CD4-positive, alpha-beta T cell treated with Interleukin-21 for 1 hour (primary cell): ENCODE measurements at regions not wholly inside any gene's neighbourhood (a gene's known extent, or its start where the extent isn't known, plus 50 kb on each side); places are given as distances from the start of the nearest gene placed in this dataset.

Experiments used
- DNase-seq: peaks from one replicate; pipeline ENCODE4 v3.0.0-alpha.2; 2020

- DNase-seq, result no peak
Measured at GRCh38 chr19:46911456-46911855, 50.7 kb downstream of the ARHGAP35 start.

- DNase-seq, result no peak
Measured at GRCh38 chr19:46913198-46913851, 52.5 kb downstream of the ARHGAP35 start.

GRCh38 chr19:46913852-46914430, 53.1 kb downstream of the ARHGAP35 start:
- DNase-seq, result peak; percentile 17

GRCh38 chr19:46915386-46915785, 54.6 kb downstream of the ARHGAP35 start:
- DNase-seq, result no peak

DNA sequence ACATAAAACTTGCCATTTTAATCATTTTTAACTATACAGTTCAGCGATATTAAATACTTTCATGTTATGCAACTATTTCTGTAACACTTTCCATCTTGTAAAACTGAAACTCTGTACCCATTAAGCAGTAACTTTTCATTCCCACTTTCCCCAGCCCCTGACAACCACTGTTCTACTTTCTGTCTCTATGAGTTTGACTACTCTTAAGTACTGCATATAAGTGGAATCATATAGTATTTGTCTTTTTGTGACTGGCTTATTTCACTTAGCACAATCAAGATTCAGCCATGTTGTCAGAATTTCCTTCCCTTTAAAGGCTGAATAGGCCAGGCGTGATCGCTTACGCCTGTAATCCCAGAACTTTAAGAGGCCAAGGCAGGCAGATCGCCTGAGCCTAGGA, 56.2 kb downstream of the ARHGAP35 start:
- DNase-seq, result no peak

DNA sequence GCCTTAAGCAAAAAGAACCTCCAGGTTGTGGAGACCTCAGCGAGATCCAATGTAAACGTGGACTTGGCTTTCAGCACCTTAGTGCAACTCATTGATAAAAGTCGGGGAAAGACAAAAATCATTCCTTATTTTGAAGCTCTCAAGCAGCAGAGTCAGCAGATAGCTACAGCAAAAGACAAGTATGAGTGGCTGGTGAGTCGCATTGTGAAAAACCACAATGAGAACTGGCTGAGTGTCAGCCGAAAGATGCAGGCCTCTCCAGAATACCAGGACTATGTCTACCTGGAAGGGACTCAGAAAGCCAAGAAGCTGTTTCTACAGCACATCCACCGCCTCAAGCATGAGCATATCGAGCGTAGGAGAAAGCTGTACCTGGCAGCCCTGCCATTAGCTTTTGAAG, 58.5 kb downstream of the ARHGAP35 start:
- no peak for DNase-seq

- no peak for DNase-seq
Measured at GRCh38 chr19:46920362-46920761, 59.6 kb downstream of the ARHGAP35 start.

DNA sequence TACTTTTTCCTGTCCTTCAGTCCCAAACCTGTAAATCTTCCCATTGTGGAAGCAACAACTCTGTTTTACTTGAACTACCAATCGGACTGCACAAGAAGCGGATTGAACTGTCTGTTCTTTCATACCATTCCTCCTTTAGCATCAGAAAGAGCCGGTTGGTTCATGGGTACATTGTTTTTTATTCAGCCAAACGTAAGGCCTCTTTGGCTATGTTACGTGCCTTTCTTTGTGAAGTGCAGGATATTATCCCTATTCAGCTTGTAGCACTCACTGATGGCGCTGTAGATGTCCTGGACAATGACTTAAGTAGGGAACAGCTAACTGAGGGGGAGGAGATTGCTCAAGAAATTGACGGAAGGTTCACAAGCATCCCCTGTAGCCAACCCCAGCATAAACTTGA, 60.3 kb downstream of the ARHGAP35 start:
- DNase-seq, result no peak

DNA sequence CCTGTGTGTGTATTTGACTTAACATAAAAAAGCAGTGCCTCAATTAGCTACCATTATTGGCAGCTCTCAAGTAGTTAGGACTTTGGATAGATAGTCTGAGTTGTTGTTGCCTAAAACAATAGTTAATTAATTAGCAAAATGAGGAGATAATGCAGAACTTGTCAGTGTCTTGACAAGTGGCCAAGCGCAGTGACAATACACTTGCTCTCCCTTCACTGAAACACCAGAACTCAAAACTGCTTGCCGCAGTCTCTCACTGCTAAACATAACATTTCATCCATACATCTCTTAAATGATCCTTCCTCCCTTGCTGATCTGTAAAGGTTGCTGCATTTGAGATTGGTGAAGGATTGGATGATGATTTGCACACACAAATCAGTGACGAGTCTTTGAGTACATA, 61.7 kb downstream of the ARHGAP35 start:
- no peak for DNase-seq

- DNase-seq, result peak; percentile 26
Measured at GRCh38 chr19:46924874-46925547, 64.2 kb downstream of the ARHGAP35 start.

GRCh38 chr19:46925548-46925950, 64.8 kb downstream of the ARHGAP35 start:
- DNase-seq, result no peak

DNA sequence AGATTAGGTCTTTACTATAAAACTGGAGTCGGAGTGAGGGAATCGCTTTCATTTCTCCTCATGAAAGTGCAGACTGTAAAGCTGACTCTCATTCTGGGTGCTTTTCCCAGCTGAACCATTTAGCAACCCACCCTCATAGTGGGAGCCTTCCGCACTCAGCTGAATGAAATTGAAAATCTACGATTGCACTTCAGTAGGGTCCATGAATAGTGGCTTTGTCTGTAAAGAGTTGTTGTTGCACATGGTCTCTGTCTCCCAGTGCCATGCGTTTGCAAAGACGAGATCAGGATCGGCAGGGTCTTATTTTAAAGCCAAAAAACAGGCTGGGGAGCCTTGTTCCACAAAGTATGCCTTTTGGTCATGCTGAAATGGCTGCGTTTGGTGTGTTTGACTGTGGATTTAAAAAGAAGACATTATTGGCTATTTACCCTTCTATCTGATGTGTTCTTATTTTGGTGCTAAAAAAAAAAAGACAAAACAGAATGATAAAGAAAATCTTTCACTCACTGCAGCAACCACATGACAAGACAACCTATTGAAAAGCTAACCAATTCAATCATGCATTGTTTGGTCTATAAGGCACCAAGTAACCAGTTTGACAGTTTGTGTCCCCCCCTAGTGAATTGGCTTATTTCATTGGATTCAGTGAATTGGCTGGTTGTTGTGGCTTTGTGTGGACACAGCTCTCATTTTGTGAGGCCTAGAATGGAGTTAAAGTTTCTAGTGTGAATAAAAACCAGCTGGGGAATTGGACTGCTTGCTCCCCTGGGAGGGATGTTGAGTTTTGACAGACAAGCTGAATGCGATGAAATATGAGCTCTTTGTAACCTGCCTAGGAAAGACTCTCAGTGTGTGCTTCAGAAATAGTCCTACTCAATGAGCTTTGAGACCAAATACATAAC, 65.6 kb downstream of the ARHGAP35 start:
- no peak for DNase-seq

- DNase-seq, result no peak
Measured at GRCh38 chr19:46927106-46927505, 66.3 kb downstream of the ARHGAP35 start.

- DNase-seq, result no peak
Measured at GRCh38 chr19:46927893-46928292, 67.1 kb downstream of the ARHGAP35 start.

- DNase-seq, result no peak
Measured at GRCh38 chr19:46928951-46929350, 68.2 kb downstream of the ARHGAP35 start.

DNA sequence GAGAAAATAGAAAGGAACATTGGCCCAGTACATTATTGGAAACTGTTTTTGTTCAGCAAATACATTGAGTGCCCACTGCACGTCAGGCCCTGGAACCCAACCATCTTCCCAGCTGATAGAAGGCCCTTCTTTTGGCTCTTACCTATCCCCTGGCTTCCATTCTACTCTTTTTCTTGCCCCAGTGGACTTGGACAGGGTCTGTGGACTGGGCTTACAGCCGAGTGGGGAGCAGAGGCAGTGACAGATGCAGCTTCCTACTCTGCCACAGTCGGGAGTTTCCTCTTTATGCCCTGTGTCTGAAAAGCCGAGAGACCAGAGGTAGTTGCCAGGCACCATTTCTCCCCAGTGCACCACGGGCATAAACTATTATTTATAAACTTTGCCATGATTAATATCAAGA, 70.4 kb downstream of the ARHGAP35 start:
- no peak for DNase-seq

DNA sequence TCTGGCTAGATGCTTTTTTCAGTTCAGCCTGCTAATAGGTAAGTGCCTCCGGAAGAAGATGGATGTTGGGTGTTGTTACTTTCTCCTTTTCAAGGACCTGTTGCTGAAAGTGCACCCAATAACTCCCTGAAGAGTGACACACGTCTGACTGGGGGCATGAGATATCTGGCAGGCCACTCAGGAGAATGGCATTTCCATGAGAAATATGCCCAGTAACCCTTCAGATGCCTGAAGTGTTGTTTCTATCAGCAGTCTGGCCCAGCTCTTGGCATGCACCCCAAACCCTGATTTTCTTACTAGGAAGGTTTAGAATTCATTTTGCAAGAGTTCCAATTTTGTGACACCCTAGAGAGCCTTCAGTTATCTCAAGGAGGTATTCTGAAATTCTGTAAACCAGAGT, 71.5 kb downstream of the ARHGAP35 start:
- DNase-seq, result no peak

DNA sequence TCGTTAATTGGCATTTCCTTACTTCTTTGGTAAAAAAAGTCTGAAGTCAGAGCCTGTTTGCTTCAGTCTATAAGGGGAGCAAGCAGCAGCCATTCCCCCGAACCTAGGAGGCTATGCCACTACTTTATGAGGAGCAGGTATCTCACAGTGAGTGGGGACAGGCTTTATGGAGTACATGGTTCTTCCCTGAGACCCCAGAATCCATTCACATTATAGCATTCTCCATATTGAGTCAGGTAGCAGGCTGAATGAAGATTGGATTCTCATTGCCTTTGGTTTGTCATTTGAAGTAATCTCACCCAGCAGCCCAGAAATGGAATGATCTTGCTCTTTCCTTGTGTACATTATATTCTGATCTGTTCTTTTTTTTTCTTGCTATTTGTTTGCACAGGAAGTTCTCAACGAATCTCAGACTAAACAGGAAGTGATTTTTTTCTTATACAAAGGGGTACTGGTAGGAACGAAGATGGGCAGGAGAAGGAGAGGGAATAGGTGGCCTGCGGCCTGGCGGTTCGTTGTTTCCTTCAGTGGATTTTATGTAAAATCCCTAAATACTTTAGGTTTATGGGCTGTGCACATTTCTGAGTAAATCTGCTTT, 74.4 kb downstream of the ARHGAP35 start:
- DNase-seq, result peak; percentile 47

GRCh38 chr19:46943150-46943946, 76.3 kb upstream of the NPAS1 start:
- no peak for DNase-seq

DNA sequence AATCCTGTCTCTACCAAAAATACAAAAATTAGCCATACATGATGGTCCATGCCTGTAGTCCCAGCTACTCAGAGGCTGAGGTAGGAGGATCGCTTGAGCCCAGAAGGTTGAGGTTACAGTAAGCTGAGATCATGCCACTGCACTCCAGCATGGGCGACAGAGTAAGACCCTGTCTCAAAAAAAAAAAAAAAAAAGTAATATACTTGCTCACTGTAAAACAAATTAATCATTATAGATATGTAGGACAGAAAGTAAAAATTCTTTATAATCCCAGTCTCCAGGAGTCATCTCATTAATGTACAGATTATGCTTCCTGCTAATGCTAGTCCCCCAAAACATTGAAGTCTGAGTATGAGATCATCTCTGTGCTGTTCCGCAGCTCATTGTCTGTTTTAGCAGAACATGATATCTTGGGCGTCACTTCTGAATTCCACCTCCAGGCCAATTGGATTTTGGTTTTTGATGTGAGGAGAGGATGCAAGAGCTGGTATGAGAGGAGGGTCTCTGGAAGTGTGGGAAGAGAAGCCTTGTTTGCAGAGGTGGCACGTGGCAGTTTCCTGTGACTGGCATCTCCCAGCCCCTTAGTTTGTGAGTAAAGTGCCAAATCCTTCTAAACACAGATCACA, 75.4 kb upstream of the NPAS1 start:
- DNase-seq, result no peak

DNA sequence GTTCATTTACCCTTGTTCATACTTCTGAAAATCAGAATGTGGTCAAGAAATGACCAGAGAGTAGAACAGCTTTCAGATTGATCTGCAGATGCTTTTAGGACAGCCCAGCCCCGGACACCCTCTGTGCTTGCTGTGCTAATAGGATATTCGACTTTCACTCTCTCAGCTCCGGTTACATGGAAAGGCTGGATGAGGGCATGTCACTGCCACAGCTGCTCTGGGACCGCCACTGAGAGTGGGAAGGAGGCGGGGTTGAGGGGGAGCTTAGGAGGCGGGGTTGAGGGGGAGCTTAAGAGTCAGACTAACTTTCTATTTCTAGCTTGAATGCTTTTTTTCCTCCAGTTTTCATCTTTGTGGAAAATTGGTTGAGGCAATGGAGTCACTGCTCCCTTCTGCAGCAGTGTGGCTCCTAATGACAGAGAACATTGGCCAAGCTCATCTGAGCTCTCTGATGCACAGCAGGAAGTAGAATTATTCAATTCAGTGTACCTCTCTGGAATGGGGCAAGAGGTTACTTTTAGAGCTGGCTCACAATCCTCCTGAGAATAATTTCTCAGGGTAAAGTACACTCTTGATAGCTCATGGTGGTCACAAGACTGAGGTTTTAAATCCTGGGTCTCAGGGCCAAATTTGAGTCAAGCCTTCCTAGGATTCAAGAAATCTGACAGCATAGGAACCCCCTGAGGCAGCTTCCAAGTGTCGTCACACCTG, 74.6 kb upstream of the NPAS1 start:
- DNase-seq, result no peak
